GM18870 (cell line): ENCODE measurements at regions not wholly inside any gene's neighbourhood (a gene's known extent, or its start where the extent isn't known, plus 50 kb on each side); places are given as distances from the start of the nearest gene placed in this dataset.
"Not testable (repeated sequence)": the region's sequence is repeated elsewhere in the genome, so short reads cannot be mapped to it uniquely, and the experiment has no call there.

Experiments used
- ATAC-seq: cut with Tn5 transposase; IDR thresholded peaks from one replicate; pipeline ENCODE4 v1.9.1; 2021; ENCODE audit warnings: moderate library complexity; ENCODE audit not compliant: unreplicated experiment

DNA sequence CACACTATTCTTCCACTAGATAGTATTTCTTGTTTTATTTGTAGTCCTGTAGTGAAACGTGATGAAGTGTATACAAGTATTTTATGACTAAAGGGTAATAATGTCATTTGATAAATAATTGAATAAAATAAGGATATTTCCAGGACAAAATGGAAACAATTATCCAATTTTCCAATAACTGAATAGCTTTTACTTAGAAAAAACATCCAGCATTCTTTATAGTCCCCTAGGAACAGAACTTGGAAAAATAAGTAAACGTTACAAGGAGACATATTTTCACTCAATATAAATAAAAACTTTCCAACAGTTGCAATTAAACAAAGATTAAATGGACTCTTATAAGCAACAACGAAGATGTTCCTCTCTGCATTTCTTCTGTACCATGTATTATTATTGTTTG is 566.0 kb downstream of the TMA16 start:
- no peak for ATAC-seq

- ATAC-seq, result no peak
Measured at GRCh38 chr4:164068392-164068791, 573.9 kb downstream of the TMA16 start.

GRCh38 chr4:164070625-164071024 is 576.1 kb downstream of the TMA16 start:
- no peak for ATAC-seq

GRCh38 chr4:164081371-164081770 is 586.9 kb downstream of the TMA16 start:
- no peak for ATAC-seq

- ATAC-seq, result no peak
Measured at GRCh38 chr4:164081801-164082200, 587.3 kb downstream of the TMA16 start.

DNA sequence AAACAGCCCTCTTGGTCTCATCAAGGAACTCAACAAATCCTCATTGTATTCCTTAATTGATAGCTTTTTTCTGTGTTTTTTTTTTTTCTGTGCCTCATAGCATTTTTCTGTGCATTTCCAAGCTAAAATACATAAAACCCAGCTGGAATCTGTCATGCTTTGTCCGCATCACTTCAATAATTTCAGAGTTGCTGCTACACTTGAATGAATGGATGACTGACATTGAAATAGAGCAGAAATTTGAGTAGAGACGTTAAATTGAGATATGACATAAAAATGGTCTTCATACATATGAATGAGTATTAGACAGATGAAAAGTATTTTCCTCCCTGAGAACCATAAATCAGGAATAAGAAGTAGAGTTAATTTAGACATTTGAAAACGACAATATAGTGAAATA is 593.2 kb downstream of the TMA16 start:
- ATAC-seq, result no peak

DNA sequence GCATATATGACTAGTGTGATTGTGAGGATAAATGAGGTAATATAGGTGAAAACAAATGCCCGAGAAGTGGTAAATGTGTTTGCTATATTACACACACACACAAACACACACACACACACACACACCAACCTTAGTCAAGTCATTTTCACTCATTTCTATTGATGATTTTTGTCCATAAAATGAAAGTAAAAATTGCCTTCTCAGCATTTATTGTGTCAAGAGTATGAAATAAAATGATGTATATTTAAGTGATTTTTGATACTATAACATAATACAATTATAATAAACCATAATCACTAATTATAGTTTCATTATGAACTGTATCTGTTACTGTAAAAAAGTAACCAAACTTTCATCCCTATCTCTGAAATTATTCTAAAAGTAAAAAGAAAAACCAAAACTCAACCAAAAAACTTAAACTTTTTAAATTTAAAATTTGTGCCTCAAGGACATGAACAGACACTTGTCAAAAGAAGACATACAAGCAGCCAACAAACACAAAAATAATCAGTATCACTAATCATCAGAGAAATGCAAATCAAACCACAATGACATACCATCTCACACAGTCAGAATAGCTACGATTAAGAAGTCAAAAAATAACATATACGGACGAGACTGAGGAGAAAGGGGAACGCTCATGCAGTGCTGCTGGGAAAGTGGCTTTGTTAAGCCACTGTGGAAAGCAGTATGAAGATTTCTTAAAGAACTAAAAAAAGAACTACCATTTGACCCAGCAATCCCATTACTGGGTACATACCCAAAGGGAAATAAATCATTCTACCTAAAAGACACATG is 601.0 kb downstream of the TMA16 start:
- ATAC-seq, result no peak

DNA sequence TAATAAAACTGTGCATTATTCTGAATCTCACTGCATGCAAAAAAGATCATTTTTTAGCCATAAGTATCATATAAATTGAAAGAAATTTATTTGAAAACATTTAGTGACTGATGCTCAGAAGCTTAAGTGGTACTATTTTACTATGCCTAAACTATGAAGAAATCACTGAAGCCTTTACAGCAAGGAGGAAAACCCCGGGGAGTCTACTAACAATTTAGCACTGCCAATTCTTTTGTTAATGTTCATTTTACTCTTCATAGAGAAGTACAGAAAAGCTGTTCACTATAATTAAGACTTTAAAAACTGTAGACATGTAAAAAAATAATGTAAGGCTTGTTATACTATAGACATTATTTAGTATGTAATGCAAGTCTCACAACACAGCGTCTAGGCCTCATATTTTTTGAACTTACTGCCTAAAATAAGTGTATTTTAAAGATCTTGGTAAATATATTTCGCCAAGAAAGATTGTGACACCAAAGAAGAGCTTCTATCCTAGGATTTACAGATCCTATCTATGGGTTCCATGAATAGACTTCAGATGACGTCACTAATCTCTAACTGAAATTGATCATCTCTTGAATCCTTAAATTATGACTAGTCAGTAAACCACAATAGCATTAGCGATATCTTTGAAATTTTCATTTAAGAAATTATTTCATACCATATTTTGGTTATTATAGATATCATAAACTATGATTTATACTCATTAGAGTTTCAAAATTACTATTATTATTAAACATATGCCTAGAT is 602.5 kb downstream of the TMA16 start:
- ATAC-seq, result no peak

DNA sequence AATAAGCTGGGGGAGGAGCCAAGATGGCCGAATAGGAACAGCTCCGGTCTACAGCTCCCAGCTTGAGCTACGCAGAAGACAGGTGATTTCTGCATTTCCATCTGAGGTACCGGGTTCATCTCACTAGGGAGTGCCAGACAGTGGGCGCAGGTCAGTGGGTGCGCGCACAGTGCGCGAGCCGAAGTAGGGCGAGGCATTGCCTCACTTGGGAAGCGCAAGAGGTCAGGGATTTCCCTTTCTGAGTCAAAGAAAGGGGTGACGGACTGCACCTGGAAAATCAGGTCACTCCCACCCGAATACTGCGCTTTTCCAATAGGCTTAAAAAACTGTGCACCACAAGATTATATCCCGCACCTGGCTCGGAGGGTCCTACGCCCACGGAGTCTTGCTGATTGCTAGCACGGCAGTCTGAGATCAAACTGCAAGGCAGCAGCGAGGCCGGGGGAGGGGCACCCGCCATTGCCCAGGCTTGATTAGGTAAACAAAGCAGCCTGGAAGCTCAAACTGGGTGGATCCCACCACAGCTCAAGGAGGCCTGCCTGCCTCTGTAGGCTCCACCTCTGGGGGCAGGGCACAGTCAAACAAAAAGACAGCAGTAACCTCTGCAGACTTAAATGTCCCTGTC is 606.4 kb downstream of the TMA16 start:
- not testable (repeated sequence) for ATAC-seq

DNA sequence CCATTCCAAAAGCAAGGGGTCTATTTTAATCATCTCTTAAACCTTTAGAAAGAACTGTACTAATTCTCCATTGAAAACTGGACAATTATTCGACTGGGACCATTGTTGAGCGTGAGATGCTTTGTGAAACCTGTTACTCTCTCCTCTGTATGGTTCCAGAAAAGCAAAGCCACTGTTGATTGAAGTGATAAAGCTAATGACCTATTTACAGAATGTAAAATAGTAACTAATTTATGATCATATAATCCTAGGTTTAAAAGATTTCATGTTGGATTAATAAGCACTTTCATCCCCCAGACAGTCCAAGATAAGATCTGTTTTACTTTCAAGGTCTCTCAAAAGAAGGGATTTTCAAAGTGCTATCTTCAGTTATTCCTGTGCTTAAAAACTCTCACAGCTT is 614.5 kb downstream of the TMA16 start:
- no peak for ATAC-seq

- ATAC-seq, result no peak
Measured at GRCh38 chr4:164109503-164109902, 615.0 kb downstream of the TMA16 start.

GRCh38 chr4:164115236-164115635 is 620.7 kb downstream of the TMA16 start:
- ATAC-seq, result no peak

- ATAC-seq, result no peak
Measured at GRCh38 chr4:164116286-164116685, 621.8 kb downstream of the TMA16 start.

DNA sequence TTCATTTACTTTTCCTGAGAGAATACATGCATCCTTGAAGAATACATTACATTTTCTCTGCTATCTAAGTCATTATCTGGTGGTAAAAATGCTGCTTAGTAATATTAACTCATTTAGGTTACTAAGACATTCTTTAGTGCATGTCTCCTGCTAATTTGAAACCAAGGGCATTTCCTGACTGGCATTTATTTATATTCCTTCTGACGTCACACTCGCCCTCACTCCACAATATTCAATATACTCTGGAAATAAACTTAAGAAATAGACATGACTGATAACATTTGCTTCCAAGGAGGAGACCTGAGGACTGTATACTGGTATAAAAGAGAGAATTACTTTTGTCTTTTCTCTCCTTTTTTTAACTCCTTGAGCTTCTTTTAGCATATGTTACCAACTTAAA is 619.5 kb upstream of the SMIM31 start:
- no peak for ATAC-seq

- ATAC-seq, result no peak
Measured at GRCh38 chr4:164136180-164136616, 617.7 kb upstream of the SMIM31 start.

DNA sequence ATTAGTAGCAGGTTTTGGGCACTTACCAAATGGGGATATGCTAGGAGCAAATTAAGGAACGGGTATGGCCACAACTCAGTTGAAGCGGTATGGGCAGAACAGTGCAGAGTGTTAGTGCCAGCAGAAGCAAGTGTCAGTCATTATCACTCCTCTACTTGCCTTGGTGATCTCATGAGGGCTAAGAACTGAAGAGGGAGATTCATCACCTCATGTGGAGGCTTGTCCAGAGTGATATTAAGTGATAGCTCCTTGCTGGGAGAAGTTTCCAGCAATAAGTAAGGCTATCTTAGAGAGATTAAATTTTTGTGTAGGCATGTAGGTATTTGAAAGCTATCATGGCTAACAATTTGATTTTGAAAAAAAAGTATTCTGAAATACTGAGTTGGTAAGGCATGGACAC is 615.4 kb upstream of the SMIM31 start:
- no peak for ATAC-seq

- ATAC-seq, result no peak
Measured at GRCh38 chr4:164139291-164139690, 614.6 kb upstream of the SMIM31 start.

- ATAC-seq, result not testable (repeated sequence)
Measured at GRCh38 chr4:164141755-164142375, 612.1 kb upstream of the SMIM31 start.

GRCh38 chr4:164154416-164154815 is 599.5 kb upstream of the SMIM31 start:
- no peak for ATAC-seq

GRCh38 chr4:164169591-164169990 is 584.3 kb upstream of the SMIM31 start:
- ATAC-seq, result no peak

GRCh38 chr4:164177153-164177552 is 576.8 kb upstream of the SMIM31 start:
- ATAC-seq, result no peak
